GM20000 (cell line): ENCODE measurements at regions not wholly inside any gene's neighbourhood (a gene's known extent, or its start where the extent isn't known, plus 50 kb on each side); places are given as distances from the start of the nearest gene placed in this dataset.
"Not testable (repeated sequence)": the region's sequence is repeated elsewhere in the genome, so short reads cannot be mapped to it uniquely, and the experiment has no call there.

ENCODE experiments used
- DNase-seq: peaks from one replicate; pipeline ENCODE4 v3.0.0; 2012; ENCODE audit warnings: low spot score
- CTCF ChIP-seq: IDR thresholded peaks from 2 replicates; pipeline ENCODE4 v1.5.1; 2012; ENCODE audit warnings: mild to moderate bottlenecking, control low read depth; ENCODE audit errors: extremely low read depth, missing control alignments

GRCh38 chr7:69388452-69389137 is 209.7 kb upstream of the AUTS2 start:
- no peak for TF ChIP-seq CTCF
- DNase-seq = no peak

- no peak for DNase-seq
- TF ChIP-seq CTCF = no peak
Observed at GRCh38 chr7:69389216-69389615, 209.1 kb upstream of the AUTS2 start.

DNA sequence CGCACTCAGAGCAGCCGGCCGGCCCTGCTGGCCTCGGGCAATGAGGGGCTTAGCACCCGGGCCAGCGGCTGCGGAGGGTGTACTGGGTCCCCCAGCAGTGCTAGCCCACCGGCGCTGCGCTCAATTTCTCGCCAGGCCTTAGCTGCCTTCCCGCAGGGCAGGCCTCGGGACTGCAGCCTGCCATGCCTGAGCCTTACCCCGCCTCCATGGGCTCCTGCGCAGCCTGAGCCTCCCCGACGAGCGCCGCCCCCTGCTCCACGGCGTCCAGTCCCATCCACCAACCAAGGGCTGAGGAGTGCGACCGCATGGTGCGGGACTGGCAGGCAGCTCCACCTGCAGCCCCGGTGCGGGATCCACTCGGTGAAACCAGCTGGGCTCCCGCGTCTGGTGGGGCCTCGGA is 204.4 kb upstream of the AUTS2 start:
- DNase-seq = not testable (repeated sequence)

DNA sequence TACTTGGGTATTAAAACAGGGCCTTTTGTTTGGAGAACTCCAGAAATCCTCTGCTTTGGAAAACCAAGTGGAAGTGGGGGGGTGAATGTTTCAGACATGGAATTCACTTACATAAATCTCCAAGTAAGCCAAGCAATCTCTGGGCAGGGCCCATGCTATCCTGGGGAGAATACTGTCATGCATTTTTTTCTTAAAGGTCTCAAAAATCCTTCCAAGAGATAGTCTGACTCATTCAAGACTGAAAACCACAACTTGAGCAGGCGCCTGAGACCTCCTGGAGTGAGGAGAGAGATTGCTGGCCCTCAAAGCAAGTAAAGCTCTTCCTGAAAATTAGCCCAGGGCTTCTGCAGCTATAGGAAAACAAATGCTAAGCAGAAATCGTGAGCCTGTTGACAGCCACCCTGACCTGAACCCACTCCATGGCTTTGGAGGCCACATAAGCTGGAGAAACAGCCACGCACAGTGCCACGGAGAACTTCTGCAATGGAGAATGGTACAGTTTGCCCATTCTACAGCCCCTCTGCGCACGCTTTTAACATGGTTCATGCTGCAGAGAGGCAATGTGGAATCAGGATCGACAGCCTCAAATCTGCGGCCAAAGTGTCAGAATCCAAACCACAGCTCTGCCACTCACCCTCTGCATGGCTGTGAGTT is 203.1 kb upstream of the AUTS2 start:
- no peak for DNase-seq
- no peak for TF ChIP-seq CTCF

DNA sequence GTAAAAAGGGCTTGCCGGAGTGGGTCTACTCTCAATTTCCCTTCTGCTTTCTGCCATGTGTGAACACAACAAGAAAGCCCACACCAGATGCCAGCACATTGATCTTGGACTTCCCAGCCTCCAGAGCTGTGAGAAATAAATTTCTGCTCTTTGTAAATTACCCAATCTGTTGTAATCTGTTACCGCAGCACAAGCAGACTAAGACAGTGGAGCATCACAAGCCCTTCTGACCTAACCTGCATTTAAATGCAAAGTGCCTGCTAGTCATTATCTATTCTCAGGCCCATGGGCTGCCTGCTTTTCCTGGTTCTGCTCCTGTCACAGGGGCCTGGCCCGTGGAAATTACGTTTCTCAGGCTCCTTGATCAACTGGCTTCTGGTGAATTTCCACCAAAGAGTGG is 199.3 kb upstream of the AUTS2 start:
- TF ChIP-seq CTCF = no peak
- no peak for DNase-seq

DNA sequence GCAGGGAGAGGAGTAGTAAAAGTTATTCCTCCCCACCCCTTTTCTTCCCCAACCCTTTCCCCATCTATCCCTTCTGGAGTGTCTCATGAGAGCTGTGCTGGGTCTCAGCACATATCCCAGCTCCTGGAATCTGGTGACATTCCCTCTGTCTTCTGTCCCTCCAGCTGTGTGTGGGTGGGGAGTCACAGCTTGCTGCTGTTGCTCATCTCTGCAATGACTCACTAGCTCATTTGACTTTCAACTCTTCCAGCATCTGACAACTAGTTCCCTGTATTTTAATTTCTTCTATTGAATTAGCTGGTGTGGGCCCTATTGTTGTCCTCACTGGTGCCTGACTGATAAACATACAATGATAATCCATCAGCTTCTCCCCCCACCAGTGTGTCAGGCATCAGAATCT is 198.9 kb upstream of the AUTS2 start:
- TF ChIP-seq CTCF = no peak
- DNase-seq = no peak

- TF ChIP-seq CTCF = no peak
- DNase-seq = no peak
Observed at GRCh38 chr7:69402696-69403095, 195.6 kb upstream of the AUTS2 start.

DNA sequence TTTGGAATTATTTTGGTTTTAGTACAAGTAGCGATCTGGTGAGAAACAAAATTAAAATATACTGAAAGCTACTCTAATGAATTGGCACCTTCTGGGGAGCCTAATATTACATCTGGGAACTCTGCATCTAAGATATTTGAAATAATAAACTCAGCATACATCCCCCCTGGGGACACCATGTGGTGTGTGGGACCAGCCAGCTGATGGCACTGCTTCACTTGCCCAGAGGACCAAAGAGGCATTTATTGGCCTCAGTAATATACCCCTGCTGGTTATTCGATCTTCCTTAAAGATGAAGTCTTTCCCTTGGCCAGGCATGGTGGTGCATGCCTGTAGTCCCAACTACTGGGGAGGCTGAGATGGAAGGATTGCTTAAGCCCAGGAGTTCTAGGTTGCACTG is 195.1 kb upstream of the AUTS2 start:
- peak; percentile 46 for DNase-seq
- no peak for TF ChIP-seq CTCF
